ENCODE measurements at regions not wholly inside any gene's neighbourhood (a gene's known extent, or its start where the extent isn't known, plus 50 kb on each side); places are given as distances from the start of the nearest gene placed in this dataset.
"Not testable (repeated sequence)": the region's sequence is repeated elsewhere in the genome, so short reads cannot be mapped to it uniquely, and the experiment has no call there.

DNA sequence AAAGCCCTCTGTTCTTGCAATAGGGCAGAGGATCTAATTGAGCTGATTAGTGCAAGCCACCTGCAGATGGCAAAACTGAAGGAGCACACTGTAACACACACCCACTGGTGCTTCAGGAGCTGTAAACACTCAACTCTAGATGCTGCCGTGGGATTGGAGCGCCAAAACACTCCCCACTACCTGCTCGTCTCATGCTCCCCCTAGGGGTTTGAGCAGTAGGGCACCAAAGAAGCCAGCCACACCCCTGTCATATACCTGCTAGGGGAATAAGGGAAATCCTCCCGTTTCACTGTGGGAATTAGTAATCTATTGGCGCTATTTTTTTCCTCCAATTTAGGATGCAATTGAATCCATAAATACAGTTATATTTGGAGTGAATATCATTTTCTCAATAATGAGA lies 360.2 kb downstream of the GLUD2 start:
- intact Hi-C loops (cut with micrococcal nuclease): no loop called here

DNA sequence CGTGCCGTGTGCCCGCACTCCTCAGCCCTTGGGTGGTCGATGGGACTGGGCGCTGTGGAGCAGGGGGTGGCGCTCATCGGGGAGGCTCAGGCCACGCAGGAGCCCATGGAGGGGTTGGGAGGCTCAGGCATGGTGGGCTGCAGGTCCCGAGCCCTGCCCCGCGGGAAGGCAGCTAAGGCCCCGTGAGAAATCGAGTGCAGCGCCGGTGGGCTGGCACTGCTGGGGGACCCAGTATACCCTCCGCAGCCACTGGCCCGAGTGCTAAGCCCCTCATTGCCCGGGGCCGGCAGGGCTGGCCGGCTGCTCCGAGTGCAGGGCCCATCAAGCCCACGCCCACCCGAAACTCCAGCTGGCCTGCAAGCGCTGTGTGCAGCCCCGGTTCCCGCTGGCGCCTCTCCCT lies 384.1 kb downstream of the GLUD2 start:
- intact Hi-C loops (cut with micrococcal nuclease): not testable (repeated sequence)

GRCh38 chrX:121433289-121433688 lies 385.9 kb downstream of the GLUD2 start:
- intact Hi-C loops (cut with micrococcal nuclease): no loop called here

GRCh38 chrX:121437666-121438065 lies 390.3 kb downstream of the GLUD2 start:
- intact Hi-C loops (cut with micrococcal nuclease): not testable (repeated sequence)

DNA sequence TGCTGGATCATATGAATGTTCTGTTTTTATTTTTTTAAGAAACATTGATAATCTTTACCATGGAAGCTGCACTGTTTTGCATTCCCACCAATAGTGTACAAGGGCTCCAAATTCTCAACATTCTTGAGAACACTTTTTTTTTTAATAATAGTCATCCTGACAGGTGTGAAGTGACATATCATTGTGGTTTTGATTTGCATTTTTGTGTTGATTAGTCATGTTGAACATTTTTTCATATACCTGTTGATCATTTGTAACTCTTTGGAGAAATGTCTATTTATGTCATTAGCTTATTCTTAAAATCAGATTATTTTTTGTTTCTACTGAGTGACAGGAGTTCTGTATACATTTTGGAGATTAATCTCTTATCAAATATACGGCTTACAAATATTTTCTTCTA lies 408.5 kb downstream of the GLUD2 start:
- intact Hi-C loops (cut with micrococcal nuclease): no loop called here

DNA sequence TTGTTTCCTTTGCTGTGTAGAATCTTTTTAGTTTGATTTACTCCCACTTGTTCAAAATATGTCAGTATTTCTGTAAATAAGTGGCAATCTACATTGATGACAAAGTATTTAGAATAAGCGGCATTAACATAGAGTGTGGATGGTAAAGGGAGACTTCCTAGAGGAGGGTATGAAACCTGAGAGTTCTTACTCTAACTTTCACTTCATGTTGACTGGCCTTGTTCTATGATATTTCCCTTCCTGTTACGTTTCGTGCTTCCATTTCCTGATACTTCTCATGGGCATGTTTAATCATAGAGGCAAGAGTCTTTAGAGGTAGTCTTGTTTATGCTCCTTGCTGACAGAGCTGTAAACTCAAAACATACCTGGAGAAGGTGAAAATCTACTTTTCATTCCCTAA lies 408.9 kb downstream of the GLUD2 start:
- intact Hi-C loops (cut with micrococcal nuclease): no loop called here

DNA sequence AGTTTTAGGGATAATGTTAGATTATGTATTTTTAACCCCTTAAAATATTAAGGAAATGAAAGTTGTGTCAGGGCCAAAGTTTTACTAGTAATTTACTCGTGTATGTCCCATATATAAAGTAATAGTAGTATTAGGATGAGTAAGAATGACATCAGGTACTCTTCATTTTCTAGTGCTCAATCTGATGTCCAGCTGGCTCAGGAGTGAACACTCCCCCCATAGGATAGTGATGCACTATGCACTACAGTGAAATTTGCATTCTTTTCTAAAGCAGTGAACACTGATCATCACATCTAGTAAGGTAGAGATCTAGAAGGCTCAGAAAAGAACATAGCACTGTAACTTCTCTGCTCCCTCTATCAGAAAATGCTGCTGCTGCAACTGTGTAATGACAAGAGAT lies 409.7 kb downstream of the GLUD2 start:
- intact Hi-C loops (cut with micrococcal nuclease): no loop called here

DNA sequence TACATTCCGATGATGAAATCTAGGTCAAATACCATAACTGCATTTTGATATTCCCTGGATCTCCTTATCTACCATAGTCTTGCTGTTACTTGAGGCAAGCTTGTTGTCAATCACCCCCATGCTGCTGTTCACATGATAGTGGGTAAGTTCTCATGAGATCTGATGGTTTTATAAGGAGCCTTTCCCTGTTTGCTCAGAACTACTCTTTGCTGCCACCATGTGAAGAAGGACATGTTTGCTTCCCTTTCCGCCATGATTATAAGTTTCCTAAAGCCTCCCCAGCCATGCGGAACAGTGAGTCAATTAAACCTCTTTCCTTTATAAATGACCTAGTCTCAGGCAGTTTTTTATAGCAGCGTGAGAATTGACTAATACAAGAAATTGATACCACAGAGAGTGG lies 432.0 kb downstream of the GLUD2 start:
- intact Hi-C loops (cut with micrococcal nuclease): no loop called here

DNA sequence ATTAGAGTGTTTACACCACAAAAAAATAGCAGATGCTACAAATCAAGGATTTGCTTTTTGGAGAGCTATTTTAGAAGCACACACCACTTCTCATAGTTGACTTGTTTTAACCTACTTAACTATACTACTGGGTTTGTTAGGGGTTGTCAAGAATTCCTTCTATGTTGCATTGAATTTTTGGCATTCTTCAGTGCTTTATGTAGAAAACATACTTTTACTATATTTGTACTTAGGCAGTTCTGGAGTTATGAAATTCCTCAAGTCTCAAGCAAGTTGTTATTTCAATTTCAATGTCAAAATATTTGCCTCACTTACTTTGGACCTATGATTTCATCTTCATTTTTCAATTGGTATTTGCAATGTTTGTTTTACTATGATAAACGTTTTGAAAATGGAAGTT lies 449.6 kb downstream of the GLUD2 start:
- intact Hi-C loops (cut with micrococcal nuclease): no loop called here

DNA sequence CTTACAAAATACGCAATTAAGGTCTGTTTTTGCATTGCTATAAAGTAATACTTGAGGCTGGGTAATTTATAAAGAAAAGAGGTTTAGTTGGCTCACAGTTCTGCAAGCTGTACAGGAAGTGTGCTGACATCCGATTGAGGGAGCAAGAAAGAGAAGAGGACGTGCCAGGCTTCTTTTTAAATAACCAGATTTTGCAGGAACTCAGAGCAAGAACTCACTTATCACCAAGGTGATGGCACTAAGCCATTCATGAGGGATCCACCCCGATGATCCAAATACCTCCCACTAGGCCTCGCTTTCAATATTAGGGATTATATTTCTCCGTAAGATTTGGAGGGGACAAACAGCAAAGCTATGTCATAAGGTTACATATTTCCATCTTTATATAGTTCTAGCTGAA lies 456.7 kb downstream of the GLUD2 start:
- intact Hi-C loops (cut with micrococcal nuclease): loop anchor here (5.0 to 10.0 kb wide), 3 partner anchors 712 to 1313 kb away; no protein-coding TSS in a partner anchor

DNA sequence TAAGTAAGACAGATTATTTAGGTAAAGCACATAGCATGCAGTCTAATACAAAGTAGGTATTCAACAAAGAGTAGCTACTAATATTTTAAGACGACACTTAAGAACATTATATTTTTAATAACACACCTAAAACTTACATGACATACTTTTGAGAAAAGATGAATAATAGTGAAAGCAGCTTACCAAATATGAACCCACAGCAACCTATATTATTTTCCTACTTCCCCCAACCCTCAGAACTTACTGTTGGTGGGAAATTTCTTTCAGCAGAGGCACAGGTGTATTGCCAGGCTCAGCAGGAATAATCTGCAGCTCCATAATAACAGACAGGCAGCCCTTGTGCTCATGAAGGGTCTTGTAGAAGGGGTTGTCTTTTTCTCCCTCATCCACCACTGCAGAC lies 498.9 kb downstream of the GLUD2 start:
- intact Hi-C loops (cut with micrococcal nuclease): no loop called here

DNA sequence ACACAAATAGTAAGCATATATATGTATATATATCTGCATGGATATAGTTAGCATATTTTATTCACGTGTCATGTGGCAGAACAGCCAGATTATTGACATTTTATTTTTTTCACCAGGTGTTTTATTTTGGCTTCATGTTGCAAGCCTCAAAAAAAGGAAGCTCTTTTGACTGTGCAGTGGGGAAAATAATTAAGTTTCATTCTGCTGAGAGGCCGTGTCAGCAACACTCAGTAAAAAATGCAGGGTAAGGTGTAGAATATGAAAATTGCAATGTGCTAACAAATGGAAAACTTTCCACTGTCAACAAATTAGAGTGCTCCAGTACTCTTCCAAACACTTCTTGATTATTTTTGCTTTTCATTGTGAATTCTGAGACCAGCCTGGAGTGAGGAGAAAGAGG lies 511.5 kb downstream of the GLUD2 start:
- intact Hi-C loops (cut with micrococcal nuclease): no loop called here

GRCh38 chrX:121562616-121563015 lies 515.2 kb downstream of the GLUD2 start:
- intact Hi-C loops (cut with micrococcal nuclease): no loop called here

DNA sequence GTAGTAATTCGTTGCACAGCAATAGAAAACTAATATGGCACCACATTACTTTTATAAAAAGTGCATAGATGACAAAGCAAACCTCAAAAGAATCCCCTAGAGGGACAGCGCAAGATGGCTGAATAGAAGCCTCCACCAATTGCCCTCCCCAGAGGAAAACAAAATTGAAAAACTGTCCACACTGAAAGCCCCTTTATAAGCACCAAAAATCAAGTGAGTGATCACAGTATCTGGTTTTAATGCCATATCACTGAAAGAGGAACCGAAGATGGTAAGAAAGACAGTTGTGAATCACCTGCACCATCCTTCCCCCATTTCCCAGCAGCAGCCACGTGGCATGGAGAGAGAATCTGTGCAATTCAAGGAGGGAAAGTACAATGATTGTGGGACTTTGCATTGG lies 522.2 kb downstream of the GLUD2 start:
- intact Hi-C loops (cut with micrococcal nuclease): loop anchor here (10.0 kb wide), 1 partner anchor 265 kb away; no protein-coding TSS in a partner anchor

DNA sequence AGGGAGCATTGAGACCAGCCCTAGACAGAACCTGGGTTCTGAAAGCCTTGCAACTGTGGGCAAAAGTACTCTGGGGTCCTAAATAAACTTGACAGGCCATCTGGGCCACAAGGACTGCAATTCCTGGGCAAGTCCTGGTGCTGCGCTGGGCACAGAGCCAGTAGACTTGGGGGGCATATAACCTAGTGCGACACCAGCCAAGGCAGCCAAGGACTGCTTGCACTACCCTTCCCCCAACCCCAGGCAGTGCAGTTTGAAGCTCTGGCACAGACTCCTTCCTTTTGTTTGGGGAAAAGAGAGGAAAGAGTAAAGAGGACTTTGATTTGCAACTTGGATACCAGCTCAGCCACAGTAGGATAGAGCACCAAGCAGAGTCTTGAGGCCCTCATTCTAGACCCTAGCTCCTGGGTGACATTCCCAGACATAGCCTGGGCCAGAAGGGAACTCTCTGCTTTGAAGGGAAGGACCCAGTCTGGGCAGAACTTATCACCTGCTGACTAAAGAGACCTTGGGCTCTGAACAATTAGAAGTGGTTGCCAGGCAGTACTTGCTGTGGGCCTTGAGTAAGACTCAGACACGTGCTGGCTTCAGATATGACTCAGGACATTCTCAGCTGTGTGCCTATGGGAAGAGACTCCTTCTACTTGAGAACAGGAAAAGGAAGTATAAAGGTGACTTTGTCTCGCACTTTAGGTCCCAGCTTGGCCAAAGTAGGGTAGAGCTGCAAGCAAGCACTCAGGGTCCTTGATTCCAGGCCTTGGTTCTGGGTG lies 522.8 kb downstream of the GLUD2 start:
- intact Hi-C loops (cut with micrococcal nuclease): loop anchor here (10.0 kb wide), 1 partner anchor 265 kb away; no protein-coding TSS in a partner anchor

GRCh38 chrX:121571333-121571732 lies 523.9 kb downstream of the GLUD2 start:
- intact Hi-C loops (cut with micrococcal nuclease): loop anchor here (10.0 kb wide), 1 partner anchor 267 kb away; no protein-coding TSS in a partner anchor

DNA sequence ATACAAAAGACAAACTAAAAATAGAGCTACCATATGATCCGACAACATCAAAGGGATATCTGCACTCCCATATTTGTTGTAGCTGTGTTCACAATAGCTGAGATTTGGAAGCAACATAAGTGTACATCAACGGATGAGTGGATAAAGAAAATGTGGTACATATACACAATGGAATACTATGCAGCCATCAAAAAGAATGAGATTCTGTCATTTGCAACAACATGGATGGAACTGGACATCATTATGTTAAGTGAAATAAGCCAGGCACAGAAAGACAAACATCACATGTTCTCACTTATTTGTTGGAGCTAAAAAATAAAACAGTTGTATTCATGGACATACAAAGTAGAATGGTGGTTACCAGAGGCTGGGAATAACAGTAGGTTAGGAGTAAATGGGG lies 527.0 kb downstream of the GLUD2 start:
- intact Hi-C loops (cut with micrococcal nuclease): loop anchor here (10.0 kb wide), 1 partner anchor 270 kb away; no protein-coding TSS in a partner anchor

- intact Hi-C loops (cut with micrococcal nuclease): loop anchor here (1.0 to 10.0 kb wide), 3 partner anchors 274 to 1080 kb away; no protein-coding TSS in a partner anchor
Observed at GRCh38 chrX:121579016-121579760, 531.8 kb downstream of the GLUD2 start.

- intact Hi-C loops (cut with micrococcal nuclease): no loop called here
Observed at GRCh38 chrX:121581885-121582284, 534.5 kb downstream of the GLUD2 start.

GRCh38 chrX:121585626-121586025 lies 538.2 kb downstream of the GLUD2 start:
- intact Hi-C loops (cut with micrococcal nuclease): no loop called here

GRCh38 chrX:121592884-121593283 lies 545.5 kb downstream of the GLUD2 start:
- intact Hi-C loops (cut with micrococcal nuclease): no loop called here

DNA sequence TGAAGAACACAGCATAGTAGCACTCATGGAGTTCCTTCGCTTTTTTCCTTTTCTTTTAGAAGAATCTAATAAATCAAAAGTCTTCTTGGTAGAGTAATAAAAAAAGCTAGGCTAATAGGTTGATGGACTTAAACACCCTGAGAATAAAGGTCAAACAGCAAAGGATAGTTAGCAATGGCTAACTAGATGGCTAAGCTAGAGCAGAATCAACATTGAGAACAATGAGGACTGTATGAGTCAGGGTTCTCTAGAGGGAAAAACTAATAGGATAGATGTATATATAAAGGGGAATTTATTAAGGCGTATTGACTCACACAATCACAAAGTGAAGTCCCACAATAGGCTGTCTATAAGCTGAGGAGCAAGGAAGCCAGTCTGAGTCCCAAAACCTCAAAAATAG lies 550.9 kb downstream of the GLUD2 start:
- intact Hi-C loops (cut with micrococcal nuclease): no loop called here

Measured in T-helper 1 cell treated with Interleukin-12 subunit alpha and Interleukin-12 subunit beta and Interleukin-4 antibody, amounts not matched to agents 30 ng/mL and 1 ng/mL, for 36 hours (primary cell).